Neural cell (in vitro differentiated cells): ENCODE measurements at regions not wholly inside any gene's neighbourhood (a gene's known extent, or its start where the extent isn't known, plus 50 kb on each side); places are given as distances from the start of the nearest gene placed in this dataset.
"Not testable (repeated sequence)": the region's sequence is repeated elsewhere in the genome, so short reads cannot be mapped to it uniquely, and the experiment has no call there.

Experiments used
- H2AFZ ChIP-seq: fragments of 200-600, 300-800 bp; sonication (generic), shearing (Covaris generic); 2 replicates; pipeline ENCODE4 v1.6.0; 2014; ENCODE audit warnings: low read depth, mild to moderate bottlenecking, antibody characterized with exemption, low read length, moderate library complexity
- H3F3A ChIP-seq: fragments of 200-600 bp; shearing (Covaris generic); 2 replicates; pipeline ENCODE4 v1.6.1; 2016; ENCODE audit warnings: mild to moderate bottlenecking, moderate library complexity, mixed read lengths, antibody characterized with exemption, low read length; ENCODE audit not compliant: insufficient read depth, poor library complexity, severe bottlenecking
- H3K27ac ChIP-seq: fragments of 200-600, 300-800 bp; sonication (generic), shearing (Covaris generic); 2 replicates; pipeline ENCODE4 v1.5.1; 2014; ENCODE audit warnings: mild to moderate bottlenecking, low read length, moderate library complexity
- H3K27me3 ChIP-seq: fragments of 300-800, 200-600 bp; sonication (generic), shearing (Covaris generic); 2 replicates; pipeline ENCODE4 v1.6.0; 2014; ENCODE audit warnings: mild to moderate bottlenecking, low read depth, low read length, moderate library complexity; ENCODE audit not compliant: insufficient read depth
- H3K36me3 ChIP-seq: fragments of 300-800, 200-600 bp; sonication (generic), shearing (Covaris generic); 2 replicates; pipeline ENCODE4 v1.5.1; 2014; ENCODE audit warnings: mild to moderate bottlenecking, antibody characterized with exemption, low read length, moderate library complexity; ENCODE audit not compliant: insufficient read depth
- H3K4me2 ChIP-seq: fragments of 300-800, 200-600 bp; sonication (generic), shearing (Covaris generic); 2 replicates; pipeline ENCODE4 v1.6.0; 2014; ENCODE audit warnings: mild to moderate bottlenecking, low read length
- H3K4me3 ChIP-seq: fragments of 300-800, 200-600 bp; sonication (generic), shearing (Covaris generic); 2 replicates; pipeline ENCODE4 v1.5.1; 2014; ENCODE audit warnings: mild to moderate bottlenecking, low read length, moderate library complexity
- H3K79me2 ChIP-seq: fragments of 200-600 bp; shearing (Covaris generic); replicated peaks from 2 replicates; pipeline ENCODE4 v1.6.0; 2014; ENCODE audit warnings: mild to moderate bottlenecking, low read length, moderate library complexity; ENCODE audit not compliant: insufficient read depth
- H3K9ac ChIP-seq: fragments of 300-800, 200-600 bp; sonication (generic), shearing (Covaris generic); 2 replicates; pipeline ENCODE4 v1.6.1; 2016; ENCODE audit warnings: mild to moderate bottlenecking, low read length, mixed read lengths
- H3K9me2 ChIP-seq: fragments of 200-600 bp; shearing (Covaris generic); 2 replicates; pipeline ENCODE4 v1.6.1; 2016; ENCODE audit warnings: mild to moderate bottlenecking, low read length, mixed read lengths; ENCODE audit not compliant: insufficient read depth
- H3K9me3 ChIP-seq: fragments of 200-600, 300-800 bp; sonication (generic), shearing (Covaris generic); 2 replicates; pipeline ENCODE4 v1.6.1; 2016; ENCODE audit warnings: mild to moderate bottlenecking, mixed run types, low read length, moderate library complexity, mixed read lengths
- H4K20me1 ChIP-seq: fragments of 200-600 bp; shearing (Covaris generic); 2 replicates; pipeline ENCODE4 v1.6.1; 2016; ENCODE audit warnings: mild to moderate bottlenecking, mixed run types; ENCODE audit not compliant: insufficient read depth

DNA sequence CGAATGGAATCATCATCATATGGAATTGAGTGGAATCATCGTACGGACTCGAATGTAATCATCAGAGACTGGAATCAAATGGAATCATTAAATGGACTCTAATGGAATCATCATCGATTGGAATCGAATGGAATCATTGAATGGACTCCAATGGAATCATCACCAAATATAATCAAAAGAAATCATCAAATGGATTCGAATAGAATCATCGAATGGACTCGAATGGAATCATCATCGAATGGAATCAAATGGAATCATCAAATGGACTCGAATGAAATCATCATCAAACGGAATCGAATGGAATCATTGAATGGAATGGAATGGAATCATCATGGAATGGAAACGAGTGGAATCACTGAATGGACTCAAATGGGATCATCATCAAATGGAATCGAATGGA lies 233.5 kb downstream of the SHCBP1 start:
- H2AFZ ChIP-seq, H3K9me2 ChIP-seq, H3F3A ChIP-seq, H3K27me3 ChIP-seq, H3K4me3 ChIP-seq, H3K79me2 ChIP-seq, H3K36me3 ChIP-seq, H3K4me2 ChIP-seq, H3K9ac ChIP-seq, H3K27ac ChIP-seq, H4K20me1 ChIP-seq: not testable (repeated sequence)
- H3K9me3 ChIP-seq: peaks cover 16% of the 10 kb centered on the region

DNA sequence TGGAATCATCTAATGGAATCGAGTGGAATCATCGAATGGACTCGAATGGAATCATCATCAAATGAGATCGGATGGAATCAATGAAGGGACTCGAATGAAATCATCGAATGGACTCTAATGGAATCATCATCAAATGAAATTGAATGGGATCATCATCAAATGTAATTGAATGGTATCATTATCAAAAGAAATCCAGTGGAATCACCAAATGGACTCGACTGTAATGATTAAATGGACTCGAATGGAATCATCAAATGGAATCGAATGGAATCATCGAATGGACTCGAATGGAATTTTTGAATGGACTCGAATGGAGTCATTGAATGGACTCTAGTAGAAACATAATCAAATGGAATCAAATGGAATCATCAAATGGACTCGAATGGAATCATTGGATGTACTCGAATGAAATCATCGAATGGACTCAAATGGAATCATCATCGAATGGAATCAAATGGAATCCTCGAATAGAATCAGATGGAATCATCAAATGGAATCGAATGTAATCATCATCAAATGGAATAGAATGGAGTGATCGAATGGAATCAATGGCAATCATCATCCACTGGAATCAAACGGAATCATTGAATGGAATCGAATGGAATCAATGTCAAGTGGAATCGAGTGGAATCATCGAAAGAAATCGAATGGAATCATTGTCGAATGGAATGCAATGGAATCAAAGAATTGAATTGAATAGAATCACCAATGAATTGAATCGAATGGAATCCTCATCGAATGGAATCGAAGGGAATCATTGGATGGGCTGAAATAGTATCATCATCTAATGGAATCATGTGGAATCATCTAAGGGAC lies 234.2 kb downstream of the SHCBP1 start:
- not testable (repeated sequence) for H3K27ac ChIP-seq, H2AFZ ChIP-seq, H3F3A ChIP-seq, H4K20me1 ChIP-seq, H3K4me3 ChIP-seq, H3K9ac ChIP-seq, H3K4me2 ChIP-seq, H3K27me3 ChIP-seq, H3K36me3 ChIP-seq, H3K79me2 ChIP-seq, H3K9me2 ChIP-seq
- peaks cover 16% of the 10 kb centered on the region for H3K9me3 ChIP-seq

DNA sequence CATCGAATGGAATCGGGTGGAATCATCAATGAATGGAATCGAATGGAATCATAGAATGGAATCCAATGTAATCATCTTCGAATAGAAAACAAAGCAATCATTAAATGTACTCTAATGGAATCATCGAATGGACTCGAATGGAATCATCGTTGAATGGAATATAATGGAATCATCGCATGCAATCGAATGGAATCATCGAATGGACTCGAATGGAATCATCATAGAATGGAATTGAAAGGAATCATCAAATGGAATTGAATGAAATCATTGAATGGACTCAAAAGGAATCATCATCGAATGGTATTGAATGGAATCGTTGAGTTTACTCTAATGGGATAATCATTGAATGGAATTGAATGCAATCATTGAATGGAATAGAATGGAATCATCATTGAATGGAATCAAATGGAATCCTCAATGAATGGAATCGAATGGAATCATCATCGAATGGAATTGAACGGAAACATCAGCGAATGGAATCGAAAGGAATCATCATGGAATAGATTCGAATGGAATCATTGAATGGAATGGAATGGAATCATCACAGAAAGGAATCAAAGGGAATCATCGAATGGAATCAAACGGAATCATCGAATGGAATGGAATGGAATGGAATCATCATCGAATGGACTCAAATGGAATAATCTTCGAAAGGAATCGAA lies 234.9 kb downstream of the SHCBP1 start:
- H3K36me3 ChIP-seq, H3K79me2 ChIP-seq, H3K27ac ChIP-seq, H4K20me1 ChIP-seq, H3K4me3 ChIP-seq, H3K4me2 ChIP-seq, H3K27me3 ChIP-seq, H3K9ac ChIP-seq, H3K9me2 ChIP-seq, H3F3A ChIP-seq, H2AFZ ChIP-seq: not testable (repeated sequence)
- peaks cover 16% of the 10 kb centered on the region for H3K9me3 ChIP-seq

DNA sequence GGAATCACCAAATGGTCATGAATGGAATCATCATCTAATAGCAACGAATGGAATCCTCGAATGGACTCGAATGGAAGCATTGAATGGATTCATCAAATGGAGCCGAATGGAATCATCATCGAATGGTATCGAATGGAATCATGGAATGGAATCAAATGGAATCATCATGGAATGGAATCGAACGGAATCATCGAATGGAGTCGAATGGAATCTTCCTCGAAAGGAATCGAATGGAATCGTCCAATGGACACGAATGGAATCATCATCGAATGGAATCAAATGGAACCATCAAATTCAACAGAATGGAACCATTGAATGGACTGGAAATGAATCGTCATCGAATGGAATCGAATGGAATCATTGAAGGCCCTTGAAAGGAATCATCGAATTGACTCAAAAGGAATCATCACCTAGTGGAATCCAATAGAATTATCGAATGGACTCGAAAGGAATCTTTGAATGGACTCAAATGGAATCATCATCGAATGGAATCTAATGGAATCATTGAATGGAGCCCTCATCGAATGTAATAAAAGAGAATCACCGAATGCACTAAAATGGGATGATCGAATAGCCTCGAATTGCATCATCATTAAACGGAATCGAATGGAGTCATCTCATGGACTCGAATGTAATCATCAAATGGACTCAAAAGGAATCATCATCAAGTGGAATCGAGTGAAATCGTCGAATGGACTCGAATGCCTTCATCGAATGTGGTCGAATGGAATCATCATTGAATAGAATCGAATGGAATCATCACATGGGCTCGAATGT lies 236.7 kb downstream of the SHCBP1 start:
- H3K79me2 ChIP-seq, H3K27me3 ChIP-seq, H3K9ac ChIP-seq, H4K20me1 ChIP-seq, H3K27ac ChIP-seq, H2AFZ ChIP-seq, H3F3A ChIP-seq, H3K9me2 ChIP-seq, H3K36me3 ChIP-seq, H3K4me3 ChIP-seq, H3K4me2 ChIP-seq: not testable (repeated sequence)
- H3K9me3 ChIP-seq: peaks cover 14% of the 10 kb centered on the region

DNA sequence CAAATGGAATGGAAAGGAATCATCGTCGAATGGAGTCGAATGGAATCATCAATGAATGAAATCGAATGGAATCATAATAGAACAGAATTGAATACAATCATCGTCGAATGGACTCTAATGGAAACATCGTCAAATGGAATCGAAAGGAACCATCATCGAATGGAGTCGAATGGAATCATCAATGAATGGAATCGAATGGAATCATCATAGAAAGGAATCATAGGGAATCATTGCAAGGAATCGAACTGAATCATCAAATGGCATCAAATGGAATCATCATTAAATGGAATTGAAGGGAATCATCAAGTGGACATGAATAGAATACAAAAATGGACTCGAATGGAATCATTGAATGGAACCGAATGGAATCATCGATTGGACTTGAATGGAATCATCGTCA lies 237.6 kb downstream of the SHCBP1 start:
- not testable (repeated sequence) for H3F3A ChIP-seq, H3K36me3 ChIP-seq, H4K20me1 ChIP-seq, H3K4me3 ChIP-seq, H3K9ac ChIP-seq, H2AFZ ChIP-seq, H3K9me2 ChIP-seq, H3K4me2 ChIP-seq, H3K79me2 ChIP-seq, H3K27ac ChIP-seq, H3K27me3 ChIP-seq
- peaks cover 11% of the 10 kb centered on the region for H3K9me3 ChIP-seq

DNA sequence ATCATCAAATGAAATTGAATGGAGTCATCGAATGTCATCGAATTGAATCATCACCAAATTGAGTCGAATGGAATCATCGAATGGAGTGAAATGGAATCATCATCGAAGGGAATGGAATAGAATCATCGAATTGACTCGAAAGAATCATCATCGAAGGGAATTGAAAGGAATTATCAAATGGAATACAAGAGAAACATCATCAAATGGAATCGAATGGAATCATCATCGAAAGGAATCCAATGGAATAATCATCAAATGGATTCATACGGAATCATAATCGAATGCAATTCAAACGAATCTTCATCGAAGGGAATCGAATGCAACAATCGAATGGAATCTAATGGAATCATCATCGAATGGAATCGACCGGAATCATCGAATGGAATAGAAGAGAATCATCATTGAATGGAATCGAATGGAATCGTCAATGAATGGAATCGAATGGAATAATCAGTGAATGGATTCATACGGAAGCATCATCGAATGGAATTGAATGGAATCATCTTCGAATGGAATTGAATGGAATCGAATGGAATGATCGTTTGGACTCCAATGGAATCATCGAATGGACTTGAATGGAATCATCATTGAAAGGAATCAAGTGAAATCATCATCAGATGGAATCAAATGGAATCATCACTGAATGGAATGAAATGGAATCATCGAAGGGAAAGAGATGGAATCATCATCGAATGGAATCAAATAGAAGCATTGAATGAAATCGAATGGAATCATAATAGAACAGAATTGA lies 238.2 kb downstream of the SHCBP1 start:
- not testable (repeated sequence) for H3K9me2 ChIP-seq, H3K4me2 ChIP-seq, H3K9ac ChIP-seq, H3F3A ChIP-seq, H3K27me3 ChIP-seq, H3K79me2 ChIP-seq, H2AFZ ChIP-seq, H3K27ac ChIP-seq, H3K4me3 ChIP-seq, H4K20me1 ChIP-seq, H3K36me3 ChIP-seq
- H3K9me3 ChIP-seq: peaks cover 11% of the 10 kb centered on the region

DNA sequence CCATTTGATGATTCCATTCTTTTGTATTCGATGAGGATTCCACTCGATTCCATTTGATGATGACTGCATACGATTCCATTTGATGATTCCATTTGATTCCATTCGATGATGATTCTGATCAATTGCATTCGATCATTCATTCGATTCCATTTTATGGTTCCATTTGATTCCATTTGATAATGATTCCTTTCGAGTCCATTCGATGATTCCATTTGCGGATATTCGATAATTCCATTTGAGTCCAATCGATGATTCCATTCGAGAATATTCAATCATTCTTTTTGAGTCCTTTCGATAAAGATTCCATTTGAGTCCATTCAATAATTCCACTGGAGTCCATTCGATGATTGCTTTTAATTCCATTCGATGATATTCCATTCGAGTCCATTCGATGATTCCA lies 239.1 kb downstream of the SHCBP1 start:
- H3K4me3 ChIP-seq: not testable (repeated sequence)

More for the DNA sequence above, 239.1 kb downstream of the SHCBP1 start:
- H3K27ac ChIP-seq, H3K9ac ChIP-seq, H2AFZ ChIP-seq, H4K20me1 ChIP-seq, H3F3A ChIP-seq, H3K27me3 ChIP-seq, H3K36me3 ChIP-seq, H3K79me2 ChIP-seq, H3K9me2 ChIP-seq, H3K4me2 ChIP-seq: not testable (repeated sequence)
- H3K9me3 ChIP-seq: peaks cover 11% of the 10 kb centered on the region
